ENCODE measurements at regions not wholly inside any gene's neighbourhood (a gene's known extent, or its start where the extent isn't known, plus 50 kb on each side); places are given as distances from the start of the nearest gene placed in this dataset.

DNA sequence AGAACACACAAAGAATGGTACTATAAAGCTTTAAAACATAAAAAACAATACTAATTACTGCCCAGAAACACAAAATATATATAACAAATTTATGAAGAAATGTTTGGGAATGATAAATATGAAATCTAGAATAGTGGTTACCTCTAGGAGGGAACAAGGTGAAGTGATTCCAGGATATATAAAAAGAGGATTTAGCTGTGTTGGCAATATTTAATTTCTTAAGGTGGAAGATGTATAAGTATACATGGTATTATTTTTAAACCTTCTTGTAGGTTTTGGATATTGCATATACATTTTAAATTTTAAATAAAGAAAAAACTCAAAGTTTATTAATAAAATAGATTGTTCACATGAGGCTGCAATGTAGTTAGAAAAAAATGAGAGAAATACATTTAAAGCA, 112.7 kb upstream of the ZNF618 start:
- Histone ChIP-seq H4K20me1 (replicated peaks in 1 of 2; ENCODE audit: control insufficient read depth in 1 of 2, insufficient read depth in 2 of 2, low read length in 2 of 2) (no peaks in the 10 kb centered on the region), H2BK5ac (ENCODE audit: low read depth, low read length) (no peak overlapping the region), H2BK20ac (ENCODE audit: low read length) (no peak overlapping the region), H3K4me2 (ENCODE audit: insufficient read depth in 1 of 2, low read depth in 2 of 2, low read length in 2 of 2) (no peak overlapping the region), H2BK120ac (replicated peaks; ENCODE audit: low read depth, low read length) (no peak overlapping the region), H3K4ac (replicated peaks; ENCODE audit: insufficient read length, low read depth, low read length) (no peak overlapping the region), H3K9me3 (ENCODE audit: insufficient read depth in 2 of 2, low read depth in 1 of 2, low read length in 1 of 2) (no peaks in the 10 kb centered on the region), H4K8ac (ENCODE audit: extremely low read depth, insufficient read depth, low read length) (no peak overlapping the region), H3K4me1 (replicated peaks in 1 of 4; ENCODE audit: control insufficient read depth in 3 of 4, insufficient read depth in 4 of 4, low read length in 3 of 4) (no peaks in the 10 kb centered on the region), H2AFZ (ENCODE audit: low read length) (no peak overlapping the region), H3K27ac (ENCODE audit: low read depth, low read length) (no peak overlapping the region), H3K9ac (replicated peaks in 1 of 4; ENCODE audit: extremely low read depth in 1 of 4, low read depth in 3 of 4, low read length in 3 of 4) (no peak overlapping the region), H3K79me1 (ENCODE audit: low read depth, low read length) (no peaks in the 10 kb centered on the region), H2BK12ac (ENCODE audit: low read depth, low read length) (no peak overlapping the region), H3K56ac (replicated peaks; ENCODE audit: insufficient read length, low read depth, low read length) (no peak overlapping the region), H4K5ac (ENCODE audit: insufficient read length, low read depth, low read length) (no peak overlapping the region), H3K4me3 (ENCODE audit: extremely low read depth in 1 of 4, insufficient read depth in 2 of 4, low read depth in 3 of 4, low read length in 4 of 4) (no peak overlapping the region), H3K18ac (ENCODE audit: extremely low read depth, low read length) (no peak overlapping the region), H3K23me2 (ENCODE audit: low read depth, low read length) (no peaks in the 10 kb centered on the region), H3K14ac (ENCODE audit: insufficient read length) (no peak overlapping the region), H2AK5ac (ENCODE audit: low read depth, low read length) (no peak overlapping the region), H3K79me2 (ENCODE audit: control insufficient read depth in 1 of 2, insufficient read depth in 2 of 2, low read length in 2 of 2) (no peaks in the 10 kb centered on the region), H2BK15ac (ENCODE audit: low read length) (no peak overlapping the region), H3K23ac (ENCODE audit: insufficient read length) (no peak overlapping the region), H4K91ac (replicated peaks; ENCODE audit: insufficient read length, low read length) (no peak overlapping the region), H3K27me3 (replicated peaks in 1 of 4; ENCODE audit: control insufficient read depth in 3 of 4, extremely low read depth in 1 of 4, insufficient read depth in 3 of 4, low read length in 3 of 4) (no peaks in the 10 kb centered on the region), H3K36me3 (ENCODE audit: control insufficient read depth in 2 of 4, insufficient read depth in 4 of 4, low read length in 3 of 4) (no peaks in the 10 kb centered on the region)
- TF ChIP-seq CEBPB (IDR thresholded peaks at IDR 0.05; ENCODE audit: low read depth, low read length) = no peak
- FAIRE-seq = no peak
- ChIA-PET POLR2A (ENCODE audit: partially characterized antibody) (no interaction called here), CTCF (ENCODE audit: partially characterized antibody) (no interaction called here)
- no peak for DNase-seq (ENCODE audit: low read depth in 1 of 2, low spot score in 2 of 2)
